COLO668 (cell line): ENCODE measurements at regions not wholly inside any gene's neighbourhood (a gene's known extent, or its start where the extent isn't known, plus 50 kb on each side); places are given as distances from the start of the nearest gene placed in this dataset.

Source experiments
- DNase-seq: peaks from one replicate; lab custom pipeline; 2025; ENCODE audit not compliant: unreplicated experiment; lab: John Stamatoyannopoulos, UW

DNA sequence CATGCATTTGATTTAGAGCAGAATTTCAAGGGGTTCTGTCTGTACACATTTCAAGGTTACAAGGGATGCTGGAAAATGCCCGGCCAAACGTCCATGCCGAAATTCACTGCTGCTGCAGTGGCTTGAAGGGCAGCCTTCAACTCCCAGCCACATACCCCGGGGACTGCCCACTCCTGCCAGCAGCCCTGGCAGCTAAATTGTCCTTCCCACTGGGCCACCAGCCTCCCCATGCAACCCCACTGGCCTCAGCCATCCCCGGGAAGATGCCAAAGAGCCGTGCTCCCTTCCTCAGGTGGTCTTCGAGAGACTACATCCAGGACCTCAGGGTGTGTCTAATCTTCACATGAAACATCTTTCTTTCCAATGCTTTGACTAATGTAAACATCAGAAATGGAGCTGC lies 478.7 kb upstream of the MYT1L start:
- DNase-seq, result no peak

DNA sequence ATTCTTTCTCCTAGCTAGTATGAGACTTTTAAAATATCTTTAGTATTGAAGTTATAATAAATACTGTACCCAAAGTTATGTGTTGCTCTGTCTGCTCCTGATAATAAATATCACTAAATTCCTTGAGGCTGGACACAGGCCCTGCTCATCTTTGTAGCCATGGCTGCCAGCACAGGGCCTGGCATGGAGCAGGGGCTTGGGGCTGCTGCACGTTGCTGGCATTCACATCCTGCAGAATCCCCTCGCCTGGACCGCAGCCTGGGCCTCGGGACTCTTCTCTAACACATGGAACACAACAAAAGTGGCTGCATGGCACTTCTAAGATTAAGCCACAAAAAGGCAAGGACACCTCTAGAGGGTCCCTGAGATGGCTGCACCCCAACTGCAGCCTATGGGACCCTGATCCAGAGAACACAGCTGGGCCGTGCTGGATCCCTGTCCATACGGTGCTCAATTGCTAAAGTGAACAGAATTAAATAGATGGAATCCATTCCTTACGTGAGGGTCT lies 477.5 kb upstream of the MYT1L start:
- DNase-seq, result no peak

DNA sequence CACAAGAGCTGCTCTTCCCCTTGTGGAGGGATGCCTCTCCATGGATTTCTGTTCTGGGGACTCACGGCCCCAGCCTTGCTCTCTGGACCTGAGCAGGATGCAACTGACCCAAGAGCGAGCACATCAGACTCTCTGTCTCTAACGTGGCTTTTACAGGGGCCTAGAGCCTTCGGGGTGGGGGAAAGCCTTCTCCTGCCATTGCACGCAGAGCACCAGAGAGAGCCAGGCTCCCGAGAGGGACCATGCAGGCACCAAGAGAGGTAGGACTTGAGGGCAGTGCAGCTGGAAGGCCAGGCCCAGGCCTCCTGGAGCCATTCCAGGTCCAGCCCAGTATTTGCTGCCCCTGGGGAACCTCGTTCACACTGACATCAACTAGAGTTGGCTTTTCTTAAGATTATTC lies 475.6 kb upstream of the MYT1L start:
- no peak for DNase-seq

DNA sequence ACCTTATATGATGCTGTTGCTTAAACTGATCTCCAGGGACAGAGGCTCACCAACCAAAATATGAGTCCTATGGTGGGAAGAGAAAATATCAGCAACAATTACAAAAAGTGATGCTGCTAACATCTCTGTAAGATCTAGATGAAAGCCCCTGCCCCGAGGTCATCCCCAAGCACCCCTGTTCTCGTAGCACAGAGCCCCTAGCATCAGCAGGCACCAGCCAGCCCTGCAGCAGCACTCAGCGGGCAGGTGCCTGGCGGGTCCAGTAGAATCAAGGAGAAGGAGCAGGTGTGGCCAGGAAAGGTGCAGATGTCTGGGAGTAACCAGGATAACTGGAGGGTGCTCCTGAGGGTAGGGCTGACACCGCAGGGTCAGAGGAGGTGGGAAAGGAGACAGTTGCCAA lies 474.2 kb upstream of the MYT1L start:
- no peak for DNase-seq

DNA sequence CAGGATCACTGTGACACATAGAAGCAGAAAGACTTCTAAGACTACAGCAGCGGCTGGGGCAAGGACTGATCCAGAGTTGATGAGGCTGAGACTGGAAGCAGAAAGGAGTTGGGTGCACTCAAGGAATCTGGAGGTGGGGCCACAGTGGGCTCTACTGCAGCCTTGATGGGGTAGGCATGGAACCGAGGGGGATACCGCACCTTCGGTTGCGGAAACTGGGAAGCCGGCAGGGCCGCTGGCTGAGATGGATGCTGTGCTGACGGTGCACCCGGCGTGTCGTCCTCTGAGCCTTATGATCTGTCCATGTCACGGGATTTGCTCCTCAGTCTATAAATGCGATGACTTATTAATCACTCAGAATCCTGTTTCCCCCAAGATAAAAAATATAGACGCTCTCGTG lies 473.5 kb upstream of the MYT1L start:
- no peak for DNase-seq

DNA sequence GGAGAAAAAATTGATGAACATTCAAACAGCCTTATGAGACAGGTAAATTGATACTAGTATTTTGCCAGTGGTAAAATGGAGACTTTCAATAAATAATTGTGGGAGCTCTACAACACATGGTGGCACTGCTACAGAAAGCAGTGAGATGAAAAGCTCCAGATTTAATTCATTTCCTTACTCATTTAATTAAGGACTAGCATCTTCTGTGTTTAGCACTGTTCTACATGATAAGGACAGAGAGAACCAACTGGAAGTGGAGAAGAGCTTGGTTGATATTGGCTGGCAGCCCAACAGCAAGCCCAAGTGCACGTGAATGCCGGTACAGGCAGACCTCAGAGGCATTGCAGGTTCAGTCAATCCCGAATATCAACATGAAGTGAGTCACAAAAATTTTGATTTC lies 470.4 kb upstream of the MYT1L start:
- DNase-seq, result no peak

DNA sequence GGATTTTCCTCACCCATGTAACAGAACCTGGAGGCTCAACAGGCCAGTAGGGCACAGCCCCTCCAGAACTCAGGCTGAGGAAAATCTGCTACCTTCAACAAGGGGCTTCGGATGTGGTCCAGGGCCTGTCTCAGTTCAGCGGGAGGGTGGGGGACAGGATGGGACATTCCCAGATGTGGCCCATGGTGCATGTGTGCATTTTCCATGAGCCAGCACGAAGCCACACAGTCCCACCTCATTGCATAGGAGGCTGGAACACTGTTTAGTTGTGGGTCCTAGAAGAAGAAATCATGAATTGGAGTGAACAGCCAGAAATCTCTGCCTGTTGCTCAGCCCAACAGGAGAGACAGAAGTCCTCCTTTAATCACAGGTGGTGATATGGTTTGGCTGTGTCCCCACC lies 469.6 kb upstream of the MYT1L start:
- DNase-seq, result no peak

DNA sequence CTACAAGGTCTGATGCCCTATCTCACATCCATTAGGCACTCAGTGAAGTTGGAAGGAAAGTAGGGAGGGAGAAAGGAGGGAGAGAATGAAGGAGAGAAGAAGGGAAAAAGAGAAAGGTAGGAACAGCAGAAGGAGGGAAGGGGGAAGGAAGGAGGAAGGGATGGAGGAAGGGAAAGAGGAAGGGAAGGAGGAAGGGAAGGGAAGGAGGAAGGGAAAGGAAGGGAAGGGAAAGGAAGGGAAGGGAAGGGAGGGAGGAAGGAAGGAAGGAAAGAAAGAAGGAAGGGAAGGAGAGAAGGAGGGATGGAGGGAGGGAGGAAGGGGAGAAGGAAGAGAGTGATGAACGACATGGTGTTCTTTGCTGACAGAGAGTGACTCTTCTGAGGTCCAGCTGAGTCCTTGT lies 468.9 kb upstream of the MYT1L start:
- DNase-seq, result no peak

DNA sequence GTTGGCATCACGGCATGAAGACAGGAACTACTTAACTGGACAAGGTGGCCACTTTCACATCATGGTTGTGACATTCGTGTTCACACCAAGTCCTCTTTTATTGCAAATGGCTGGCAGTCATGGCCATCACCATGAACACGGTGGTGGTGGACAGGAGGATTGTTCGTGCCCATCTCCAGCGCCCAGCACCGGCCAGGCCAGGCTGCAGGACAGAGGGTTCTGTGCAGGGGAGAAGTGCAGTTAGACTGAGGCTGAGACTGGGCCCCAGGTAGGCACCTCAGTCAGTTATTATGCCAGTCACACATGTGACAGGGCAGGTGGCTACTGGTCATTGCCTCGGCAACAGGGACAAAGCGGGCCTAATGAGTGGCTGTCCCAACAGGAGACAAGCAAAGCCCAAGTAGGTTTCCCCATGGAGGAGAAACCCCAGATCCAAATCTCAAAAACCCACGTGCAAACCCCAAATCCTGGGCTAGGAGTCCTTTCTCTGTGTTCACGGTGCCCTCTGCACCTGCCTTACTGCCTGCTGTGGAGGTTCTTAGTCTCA lies 468.1 kb upstream of the MYT1L start:
- no peak for DNase-seq

DNA sequence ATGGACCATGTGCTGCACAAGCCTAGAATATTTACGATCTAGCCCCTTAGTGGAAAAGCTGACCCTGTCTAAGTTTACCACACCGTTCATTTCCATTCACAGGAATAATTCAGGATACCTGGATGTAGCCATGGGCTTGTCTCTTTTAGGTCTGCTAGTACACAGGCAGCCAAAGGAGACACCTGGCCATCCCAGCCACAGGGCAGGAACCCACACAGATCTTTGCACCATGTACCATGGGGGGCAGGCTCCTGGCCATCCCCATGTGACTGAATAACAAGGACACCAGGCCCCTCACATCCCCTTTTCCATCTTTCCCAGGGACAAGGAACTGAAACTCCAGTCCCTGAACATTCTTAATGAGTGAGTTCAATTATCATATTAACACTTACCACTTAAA lies 467.3 kb upstream of the MYT1L start:
- no peak for DNase-seq

DNA sequence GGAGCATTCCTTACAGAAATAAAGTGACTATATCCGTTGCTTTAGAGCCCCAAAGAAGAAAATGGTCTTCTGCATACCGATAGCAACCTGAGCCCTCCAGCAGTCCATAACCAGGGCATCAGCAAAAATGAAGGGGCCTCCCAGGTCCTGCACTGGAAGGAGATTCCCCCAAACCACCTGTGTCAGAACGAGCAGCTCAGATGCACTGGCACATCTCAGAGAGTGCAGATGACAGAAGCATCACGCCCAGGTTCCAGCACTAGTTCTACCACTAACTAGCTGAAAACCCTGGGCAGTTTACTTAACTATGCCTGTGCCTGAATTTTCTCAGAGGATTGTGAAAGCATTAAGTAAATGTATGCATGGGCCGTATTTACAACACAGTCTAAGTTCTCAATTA lies 466.7 kb upstream of the MYT1L start:
- no peak for DNase-seq

DNA sequence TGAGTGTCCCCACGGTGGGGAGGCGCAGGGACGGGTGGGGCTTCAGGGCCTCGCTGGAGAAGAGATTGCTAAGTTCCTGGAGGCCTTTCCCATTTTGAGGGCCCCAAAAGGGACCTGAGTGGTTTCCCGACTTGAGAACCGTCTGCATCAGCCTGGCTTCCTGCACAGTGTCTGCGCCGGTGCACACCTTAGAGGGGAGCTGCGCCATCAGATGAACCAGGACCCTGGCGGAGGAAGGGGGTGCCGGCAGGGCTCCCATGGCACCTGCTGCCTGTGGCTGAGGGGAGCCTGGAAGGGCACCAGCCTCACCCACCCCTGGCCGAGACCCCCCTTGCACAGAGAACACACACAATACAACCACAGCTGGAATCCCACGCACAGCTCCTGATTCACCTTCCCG lies 465.1 kb upstream of the MYT1L start:
- no peak for DNase-seq

DNA sequence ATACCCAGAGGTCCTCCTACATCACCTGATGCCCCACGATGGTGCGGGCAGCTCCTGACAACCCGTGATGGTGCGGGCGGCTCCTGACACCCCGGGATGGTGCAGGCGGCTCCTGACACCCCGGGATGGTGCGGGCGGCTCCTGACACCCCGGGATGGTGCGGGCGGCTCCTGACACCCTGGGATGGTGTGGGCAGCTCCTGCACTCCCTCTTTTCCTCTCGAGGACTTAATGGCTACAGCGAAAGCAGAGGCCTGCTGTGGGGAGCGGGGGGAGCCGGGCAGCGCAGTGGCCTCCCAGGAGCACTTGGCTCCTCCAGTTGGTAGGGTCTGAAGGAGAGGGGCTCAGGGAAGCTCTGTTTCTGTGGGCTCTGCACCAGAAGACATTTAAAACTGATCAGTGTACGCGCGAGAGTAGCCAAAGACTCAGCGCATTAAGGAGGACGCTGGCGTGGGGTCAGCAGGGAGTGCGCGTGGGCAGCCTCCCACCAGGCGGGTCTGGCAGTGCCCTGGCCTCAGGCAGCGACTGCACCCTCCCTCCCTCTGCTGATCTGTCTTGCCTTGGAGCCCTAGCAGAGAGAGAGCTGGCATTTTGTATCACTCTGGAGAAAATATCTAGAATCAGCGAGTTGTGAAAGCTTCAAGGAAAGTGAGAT lies 464.5 kb upstream of the MYT1L start:
- DNase-seq, result no peak

DNA sequence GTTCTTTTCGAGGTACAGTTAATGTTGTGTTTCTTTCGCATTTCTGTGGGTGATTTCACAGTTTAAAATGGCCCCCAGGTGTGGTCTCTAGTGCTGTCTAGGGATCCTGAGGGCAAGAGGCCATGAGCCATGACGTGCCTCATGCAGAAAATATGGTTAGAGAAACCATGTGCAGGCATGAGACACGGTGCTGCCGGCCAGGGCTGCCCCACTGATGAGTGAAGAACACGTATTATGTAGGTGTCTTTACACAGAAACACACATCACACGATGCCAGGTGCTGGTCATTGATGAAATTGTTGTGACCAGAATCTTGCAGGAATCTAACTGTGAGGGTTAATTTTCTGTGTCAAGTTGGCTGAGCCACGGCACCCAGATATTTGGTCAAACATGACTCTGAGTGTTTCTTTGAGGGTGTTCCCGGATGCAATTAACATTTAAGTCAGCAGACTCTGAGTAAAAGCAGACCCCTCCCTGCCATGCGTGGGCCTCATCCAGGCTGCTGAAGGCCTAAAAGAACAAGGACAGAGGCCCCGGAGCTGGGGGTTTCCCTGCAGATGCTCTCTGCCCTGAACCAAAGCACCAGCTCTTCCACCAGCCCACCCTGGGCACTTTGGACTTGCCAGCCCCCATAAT lies 463.0 kb upstream of the MYT1L start:
- no peak for DNase-seq

DNA sequence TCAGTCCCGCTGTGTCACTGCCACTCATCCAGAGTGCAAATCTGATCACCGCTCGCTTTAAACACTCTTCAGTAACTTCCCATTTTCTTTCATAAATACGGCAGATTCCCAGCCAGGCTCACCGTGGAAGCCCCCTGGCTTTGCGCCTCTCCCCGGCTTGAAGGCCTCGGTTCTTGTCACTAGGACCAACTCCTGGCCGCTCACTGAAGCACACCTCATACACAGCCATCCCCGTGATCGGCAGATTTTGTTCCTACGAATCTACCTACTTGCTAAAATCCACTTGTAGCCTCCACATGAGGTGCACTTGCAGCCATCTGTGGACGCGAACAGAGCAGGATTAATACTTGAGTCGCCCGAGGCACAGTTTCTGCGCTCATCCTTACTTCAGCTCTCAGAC lies 462.4 kb upstream of the MYT1L start:
- no peak for DNase-seq

DNA sequence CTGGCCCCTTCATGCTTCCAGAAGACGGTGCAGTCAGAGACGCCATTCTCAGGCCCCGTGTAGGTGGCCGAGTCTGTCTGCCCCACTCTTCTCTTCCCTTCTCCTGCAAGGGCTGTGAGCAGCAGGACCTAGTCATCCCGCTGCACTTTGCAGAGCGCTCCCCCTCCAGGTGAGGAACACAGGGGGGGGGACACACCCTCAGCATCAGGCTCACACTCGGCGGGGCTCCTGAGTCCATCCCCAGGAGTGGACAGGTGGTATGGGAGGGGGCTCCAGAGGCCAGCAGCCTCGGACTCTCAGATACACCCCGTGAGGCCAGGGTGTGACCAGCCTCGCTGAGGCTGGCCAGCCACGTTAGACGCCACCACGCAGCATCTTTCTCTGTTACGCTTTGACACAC lies 460.5 kb upstream of the MYT1L start:
- no peak for DNase-seq

DNA sequence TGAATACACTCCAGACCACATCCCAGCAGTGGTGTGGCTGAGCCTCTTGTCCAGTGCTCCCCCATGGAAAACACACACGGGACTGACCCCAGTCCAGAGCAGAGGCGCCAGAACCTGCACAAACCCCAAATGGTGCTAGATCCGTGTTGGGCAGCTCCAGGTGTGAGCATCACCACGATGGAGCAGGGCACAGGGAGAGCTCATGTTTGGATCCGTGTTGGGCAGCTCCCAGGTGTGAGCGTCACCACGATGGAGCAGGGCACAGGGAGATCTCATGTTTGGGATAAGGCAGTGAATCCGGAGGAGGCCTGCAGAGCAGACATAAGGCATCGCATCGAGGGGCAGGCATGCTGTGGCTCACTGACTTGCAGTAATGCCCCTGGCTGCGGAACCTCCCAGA lies 460.0 kb upstream of the MYT1L start:
- no peak for DNase-seq

DNA sequence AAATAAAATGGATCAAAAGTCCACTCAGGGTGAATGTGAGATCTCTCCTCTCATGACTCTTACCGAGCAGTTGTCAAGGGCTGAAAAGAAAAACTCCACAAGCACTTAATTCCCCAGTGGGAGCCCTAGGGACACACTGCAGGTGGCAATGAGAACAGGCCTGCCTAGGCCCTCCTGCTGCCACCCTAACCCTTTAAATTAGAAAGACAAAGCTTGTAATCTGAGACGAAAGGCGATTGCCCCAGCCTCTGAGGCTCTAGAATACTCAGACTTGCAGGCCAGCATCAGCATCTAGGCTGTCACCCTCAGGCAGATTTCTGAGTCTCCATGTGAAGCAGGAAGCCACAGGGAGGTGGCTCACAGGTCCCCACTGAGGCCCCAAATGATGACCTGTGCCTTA lies 457.0 kb upstream of the MYT1L start:
- DNase-seq, result no peak

DNA sequence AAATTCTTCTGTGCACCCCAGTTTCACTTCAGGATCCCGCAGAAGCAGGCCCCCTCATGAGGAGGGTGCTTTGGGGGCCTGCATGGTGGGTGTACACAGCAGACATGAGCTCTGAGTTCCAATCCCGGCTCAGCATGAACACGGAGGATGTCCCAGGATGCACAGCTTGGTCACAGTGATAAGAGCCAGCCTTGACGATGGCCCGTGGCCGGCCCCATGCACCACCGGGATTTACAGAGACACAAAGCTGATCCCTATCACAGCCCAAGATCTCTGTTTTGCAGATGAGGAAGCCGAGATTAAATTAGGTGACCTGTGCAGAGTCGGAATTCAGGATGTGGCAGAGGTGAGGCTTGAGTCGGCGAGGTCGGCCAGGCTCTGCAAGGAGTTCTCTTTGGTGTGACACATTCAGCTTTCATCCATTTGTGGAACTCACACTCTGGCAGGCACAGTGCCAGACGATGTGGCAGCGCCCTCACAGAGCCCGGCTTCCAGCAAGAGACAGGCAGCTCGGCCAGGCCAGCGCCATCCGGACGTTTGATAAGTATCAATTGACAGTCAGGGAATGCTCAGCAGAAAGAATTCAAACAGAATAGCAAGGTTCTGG lies 456.3 kb upstream of the MYT1L start:
- DNase-seq, result no peak

DNA sequence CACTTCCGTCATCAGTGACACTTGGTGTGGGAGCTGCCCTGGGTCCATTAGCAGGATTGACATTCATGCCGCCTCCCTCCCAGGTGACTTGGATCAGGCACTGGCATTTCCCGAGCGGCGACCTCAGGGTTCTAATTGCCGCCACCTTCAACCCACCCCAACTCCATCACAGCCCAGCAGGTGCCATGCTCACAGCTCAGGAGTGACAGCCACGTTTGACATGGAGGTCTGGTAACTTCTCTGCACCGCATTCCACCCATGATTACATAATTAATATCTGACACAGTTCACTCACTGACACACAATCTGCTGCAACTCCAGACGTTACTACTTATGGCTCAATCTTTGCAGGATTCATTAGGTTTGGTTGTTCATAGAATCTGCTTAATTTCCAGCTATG lies 450.9 kb upstream of the MYT1L start:
- no peak for DNase-seq

DNA sequence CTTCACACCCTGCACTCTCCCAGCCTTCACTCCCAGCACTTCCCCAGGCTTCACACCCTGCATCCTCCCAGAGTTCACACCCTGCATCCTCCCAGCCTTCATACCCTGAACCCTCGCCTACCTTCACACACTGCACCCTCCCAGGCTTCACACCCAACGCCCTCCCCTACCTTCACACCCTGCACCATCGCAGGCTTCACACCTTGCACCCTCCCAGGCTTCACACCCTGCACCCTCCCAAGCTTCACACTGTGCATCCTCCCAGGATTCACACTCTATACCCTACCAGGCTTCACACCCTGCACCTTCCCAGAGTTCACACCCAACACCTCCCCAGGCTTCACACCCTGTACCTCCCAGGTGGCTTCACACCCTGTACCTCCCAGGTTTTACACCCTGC lies 448.7 kb upstream of the MYT1L start:
- no peak for DNase-seq

DNA sequence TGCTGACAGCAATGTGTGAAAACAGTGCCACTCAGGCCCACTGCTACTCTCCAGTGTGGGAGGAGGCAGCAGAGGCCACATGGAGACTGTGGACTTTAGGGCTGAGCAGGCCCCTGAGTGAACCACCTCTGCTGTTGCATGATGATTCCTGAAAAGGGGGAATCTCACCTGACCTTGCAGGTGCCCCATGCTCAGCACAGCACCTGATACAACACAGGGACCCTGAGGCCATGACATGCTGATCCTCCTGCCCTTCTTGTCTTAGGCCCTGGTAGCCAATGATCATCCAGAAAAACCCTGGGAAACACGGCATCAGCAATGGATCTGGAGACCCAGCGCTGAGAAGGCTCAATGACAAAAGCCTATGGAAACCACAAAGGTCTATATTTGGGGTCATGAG lies 446.8 kb upstream of the MYT1L start:
- DNase-seq, result no peak
